Ishikawa (cell line): ENCODE measurements at regions not wholly inside any gene's neighbourhood (a gene's known extent, or its start where the extent isn't known, plus 50 kb on each side); places are given as distances from the start of the nearest gene placed in this dataset.

Source experiments
- CEBPB ChIP-seq: IDR thresholded peaks from 2 replicates; pipeline ENCODE4 v1.6.1; 2012
- CREB1 ChIP-seq: IDR thresholded peaks from 2 replicates; pipeline ENCODE4 v1.6.1; 2012; ENCODE audit warnings: low read depth
- EGR1 ChIP-seq: IDR thresholded peaks from 2 replicates; pipeline ENCODE4 v1.6.1; 2012
- EP300 ChIP-seq: IDR thresholded peaks from 2 replicates; pipeline ENCODE4 v1.6.1; 2012; ENCODE audit warnings: borderline replicate concordance
- FOXM1 ChIP-seq: IDR thresholded peaks from 2 replicates; pipeline ENCODE4 v1.6.1; 2012; ENCODE audit warnings: low read depth, borderline replicate concordance
- NFIC ChIP-seq: IDR thresholded peaks from 2 replicates; pipeline ENCODE4 v1.6.1; 2012
- RAD21 ChIP-seq: IDR thresholded peaks from 2 replicates; pipeline ENCODE4 v1.6.1; 2012; ENCODE audit warnings: low read depth
- REST ChIP-seq: IDR thresholded peaks from 2 replicates; pipeline ENCODE4 v1.6.1; 2012; ENCODE audit warnings: low read depth, mild to moderate bottlenecking
- TAF1 ChIP-seq: IDR thresholded peaks from 2 replicates; pipeline ENCODE4 v1.6.1; 2012; ENCODE audit warnings: low read depth, mild to moderate bottlenecking
- TCF12 ChIP-seq: IDR thresholded peaks from 2 replicates; pipeline ENCODE4 v1.6.1; 2012; ENCODE audit warnings: low read depth
- TEAD4 ChIP-seq: IDR thresholded peaks from 2 replicates; pipeline ENCODE4 v1.6.1; 2012
- USF1 ChIP-seq: IDR thresholded peaks from 2 replicates; pipeline ENCODE4 v1.6.1; 2012
- ZBTB7A ChIP-seq: IDR thresholded peaks from 2 replicates; pipeline ENCODE4 v1.6.1; 2012; ENCODE audit warnings: low read depth
- TF ChIP-seq, protein P1 (sequence below): IDR thresholded peaks from 2 replicates; pipeline ENCODE4 v1.6.1; 2012

DNA sequence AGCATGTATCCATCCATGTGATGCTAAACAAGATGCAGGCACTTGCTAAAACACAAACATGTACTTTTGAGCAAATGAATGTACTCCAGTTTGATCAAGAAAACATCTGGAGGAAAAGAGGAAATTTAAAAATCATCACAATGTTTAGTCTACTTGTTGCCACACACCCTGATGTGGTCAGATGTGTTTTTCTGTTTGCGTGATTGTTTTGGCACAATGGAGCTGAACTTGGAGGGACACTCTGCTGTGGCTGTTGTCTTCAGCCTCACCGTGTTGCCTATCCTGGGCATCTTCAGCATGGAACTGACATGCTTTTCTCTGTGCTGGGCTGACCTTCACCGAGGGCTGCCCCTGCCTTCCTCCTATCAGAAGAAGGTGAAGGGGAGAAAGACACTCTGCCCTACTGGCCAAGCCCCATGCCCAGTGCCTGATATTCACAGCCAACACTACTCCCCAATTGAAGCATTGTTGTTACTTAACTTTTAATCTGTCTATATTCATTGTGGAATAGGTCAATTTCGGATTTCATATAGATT, 268.3 kb upstream of the IGFBP3 start:
- TF ChIP-seq TAF1 (no peak), ZBTB7A (no peak), REST (no peak), NFIC (no peak), TEAD4 (no peak), RAD21 (no peak), CEBPB (no peak)

DNA sequence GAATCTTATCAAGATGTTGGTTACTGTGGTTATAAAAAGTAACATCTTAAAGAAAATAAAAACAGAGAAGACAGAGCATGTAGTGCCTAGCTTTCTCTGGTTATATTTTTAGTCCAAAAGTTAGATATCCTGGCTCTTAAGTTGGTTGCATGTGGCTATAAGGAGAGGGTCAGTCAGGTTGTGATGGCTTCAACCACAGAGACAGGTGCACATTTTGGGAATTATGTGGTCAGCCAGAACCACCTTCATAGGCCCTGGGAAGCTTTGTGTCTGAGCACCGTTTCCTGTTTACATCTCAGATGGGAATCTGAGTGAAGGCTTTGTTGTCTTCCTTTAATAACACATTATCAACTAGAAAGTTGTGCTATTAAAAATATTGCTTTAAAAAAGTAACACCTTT, 265.1 kb upstream of the IGFBP3 start:
- TF ChIP-seq EGR1: no peak
- TF ChIP-seq CREB1: no peak
- TF ChIP-seq TCF12: no peak
- TF ChIP-seq EP300: no peak
- no peak for TF ChIP-seq REST
- TF ChIP-seq ZBTB7A: no peak
- no peak for TF ChIP-seq FOXM1
- no peak for TF ChIP-seq USF1
- no peak for TF ChIP-seq RAD21

GRCh38 chr7:46179061-46179610, 258.1 kb upstream of the IGFBP3 start:
- TF ChIP-seq REST (no peak), EGR1 (no peak), EP300 (no peak), CREB1 (no peak), ZBTB7A (no peak), TAF1 (no peak), RAD21 (no peak), USF1 (no peak), TCF12 (no peak), TEAD4 (no peak)
- TF ChIP-seq, protein P1, sequence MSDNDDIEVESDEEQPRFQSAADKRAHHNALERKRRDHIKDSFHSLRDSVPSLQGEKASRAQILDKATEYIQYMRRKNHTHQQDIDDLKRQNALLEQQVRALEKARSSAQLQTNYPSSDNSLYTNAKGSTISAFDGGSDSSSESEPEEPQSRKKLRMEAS: no peak

GRCh38 chr7:46178661-46179060, 257.6 kb upstream of the IGFBP3 start:
- TF ChIP-seq ZBTB7A: no peak
- no peak for TF ChIP-seq TAF1
- no peak for TF ChIP-seq USF1
- no peak for TF ChIP-seq CREB1
- TF ChIP-seq RAD21: no peak

GRCh38 chr7:46177821-46178220, 256.7 kb upstream of the IGFBP3 start:
- TF ChIP-seq CREB1 (no peak), EP300 (no peak), RAD21 (no peak), TCF12 (no peak), TAF1 (no peak)
